Prostate gland (tissue), 2 donors: ENCODE measurements at regions not wholly inside any gene's neighbourhood (a gene's known extent, or its start where the extent isn't known, plus 50 kb on each side); places are given as distances from the start of the nearest gene placed in this dataset.

ENCODE experiments used
- CTCF ChIP-seq, 4 experiments: fragments of 200-600 bp in 2 of 4; fragments of 450-650 bp in 2 of 4; sonication (generic) in 2 of 4; IDR thresholded peaks; 1 replicate in 3 of 4; 2 replicates in 1 of 4; pipeline ENCODE4 v1.5.1; 2016 to 2019; ENCODE audit warnings: antibody characterized with exemption in 4 of 4, mild to moderate bottlenecking in 2 of 4, moderate library complexity in 2 of 4
- POLR2A ChIP-seq: fragments of 450-650 bp; IDR thresholded peaks from one replicate; pipeline ENCODE4 v1.6.1; 2016; ENCODE audit warnings: antibody characterized with exemption, mild to moderate bottlenecking
- POLR2AphosphoS5 ChIP-seq: sonication (generic); formaldehyde crosslinking; IDR thresholded peaks from one replicate; pipeline ENCODE4 v1.6.1; 2017; ENCODE audit warnings: antibody characterized with exemption

- no peak for TF ChIP-seq CTCF (IDR thresholded peaks at IDR 0.05)
- TF ChIP-seq POLR2AphosphoS5: no peak
- no peak for TF ChIP-seq POLR2A
Measured at GRCh38 chr3:152754303-152754702, 80.6 kb upstream of the P2RY1 start.
